ENCODE measurements at regions not wholly inside any gene's neighbourhood (a gene's known extent, or its start where the extent isn't known, plus 50 kb on each side); places are given as distances from the start of the nearest gene placed in this dataset.

DNA sequence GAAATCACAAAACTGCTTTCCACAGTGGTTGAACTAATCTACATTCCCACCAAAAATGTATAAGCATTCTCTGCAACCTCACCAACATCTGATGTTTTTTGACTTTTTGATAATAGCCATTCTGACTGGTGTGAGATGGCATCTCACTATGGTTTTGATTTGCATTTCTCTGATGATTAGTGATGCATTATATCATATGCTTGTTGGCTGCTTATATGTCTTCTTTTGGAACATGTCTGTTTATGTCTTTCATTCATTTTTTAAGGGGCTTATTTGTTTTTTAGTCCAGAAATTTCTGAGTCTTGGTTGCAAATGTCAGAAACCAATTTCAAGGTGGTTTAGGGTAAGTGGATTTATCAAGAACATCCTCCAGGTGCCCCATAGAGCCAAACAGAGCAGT, 484.8 kb upstream of the TSHZ3 start:
- TF ChIP-seq, protein P1, sequence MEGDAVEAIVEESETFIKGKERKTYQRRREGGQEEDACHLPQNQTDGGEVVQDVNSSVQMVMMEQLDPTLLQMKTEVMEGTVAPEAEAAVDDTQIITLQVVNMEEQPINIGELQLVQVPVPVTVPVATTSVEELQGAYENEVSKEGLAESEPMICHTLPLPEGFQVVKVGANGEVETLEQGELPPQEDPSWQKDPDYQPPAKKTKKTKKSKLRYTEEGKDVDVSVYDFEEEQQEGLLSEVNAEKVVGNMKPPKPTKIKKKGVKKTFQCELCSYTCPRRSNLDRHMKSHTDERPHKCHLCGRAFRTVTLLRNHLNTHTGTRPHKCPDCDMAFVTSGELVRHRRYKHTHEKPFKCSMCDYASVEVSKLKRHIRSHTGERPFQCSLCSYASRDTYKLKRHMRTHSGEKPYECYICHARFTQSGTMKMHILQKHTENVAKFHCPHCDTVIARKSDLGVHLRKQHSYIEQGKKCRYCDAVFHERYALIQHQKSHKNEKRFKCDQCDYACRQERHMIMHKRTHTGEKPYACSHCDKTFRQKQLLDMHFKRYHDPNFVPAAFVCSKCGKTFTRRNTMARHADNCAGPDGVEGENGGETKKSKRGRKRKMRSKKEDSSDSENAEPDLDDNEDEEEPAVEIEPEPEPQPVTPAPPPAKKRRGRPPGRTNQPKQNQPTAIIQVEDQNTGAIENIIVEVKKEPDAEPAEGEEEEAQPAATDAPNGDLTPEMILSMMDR (IDR thresholded peaks at IDR 0.05; ENCODE audit: low read depth, low read length), result no peak
- no peak for TF ChIP-seq EZH2phosphoT487 (IDR thresholded peaks at IDR 0.05; ENCODE audit: low read depth)

All from OCI-LY3 (cell line).